HG02970 (cell line): ENCODE measurements at regions not wholly inside any gene's neighbourhood (a gene's known extent, or its start where the extent isn't known, plus 50 kb on each side); places are given as distances from the start of the nearest gene placed in this dataset.

Experiments used
- ATAC-seq: cut with Tn5 transposase; IDR thresholded peaks from one replicate; pipeline ENCODE4 v1.9.1; 2021; ENCODE audit warnings: mild to moderate bottlenecking, moderate library complexity, moderate number of reproducible peaks; ENCODE audit not compliant: unreplicated experiment, low FRiP score

GRCh38 chr11:128407962-128408361, 179.4 kb downstream of the ETS1 start:
- ATAC-seq, result no peak

- no peak for ATAC-seq
These were observed 181.4 kb downstream of the ETS1 start for GRCh38 chr11:128405714-128406662.

- ATAC-seq, result no peak
These were observed 182.2 kb downstream of the ETS1 start for GRCh38 chr11:128405112-128405511.

GRCh38 chr11:128404437-128404836, 182.9 kb downstream of the ETS1 start:
- no peak for ATAC-seq

GRCh38 chr11:128400382-128401203, 186.8 kb downstream of the ETS1 start:
- ATAC-seq, result no peak

- ATAC-seq, result no peak
These were observed 187.9 kb downstream of the ETS1 start for GRCh38 chr11:128399251-128400121.

GRCh38 chr11:128398517-128399250, 188.7 kb downstream of the ETS1 start:
- ATAC-seq, result no peak

- ATAC-seq, result no peak
These were observed 190.0 kb downstream of the ETS1 start for GRCh38 chr11:128397362-128397761.

- ATAC-seq, result no peak
These were observed 192.8 kb downstream of the ETS1 start for GRCh38 chr11:128394431-128395089.

- no peak for ATAC-seq
These were observed 195.1 kb downstream of the ETS1 start for GRCh38 chr11:128392259-128392658.

- ATAC-seq, result no peak
These were observed 195.5 kb downstream of the ETS1 start for GRCh38 chr11:128391811-128392210.

GRCh38 chr11:128390246-128390645, 197.1 kb downstream of the ETS1 start:
- ATAC-seq, result no peak

GRCh38 chr11:128389461-128389976, 197.8 kb downstream of the ETS1 start:
- ATAC-seq, result no peak

GRCh38 chr11:128388206-128388815, 199.0 kb downstream of the ETS1 start:
- no peak for ATAC-seq

GRCh38 chr11:128379587-128380580, 207.5 kb downstream of the ETS1 start:
- no peak for ATAC-seq

GRCh38 chr11:128375961-128376360, 211.4 kb downstream of the ETS1 start:
- no peak for ATAC-seq

- no peak for ATAC-seq
These were observed 213.3 kb downstream of the ETS1 start for GRCh38 chr11:128374026-128374425.
